Femur (tissue), 1 donor: ENCODE measurements at regions not wholly inside any gene's neighbourhood (a gene's known extent, or its start where the extent isn't known, plus 50 kb on each side); places are given as distances from the start of the nearest gene placed in this dataset.

ENCODE experiments used
- DNase-seq: peaks from one replicate; pipeline ENCODE4 v3.0.0-alpha.2; 2017

GRCh38 chr3:124559846-124560574, 170.2 kb upstream of the UMPS start:
- peak; percentile 77 for DNase-seq

DNA sequence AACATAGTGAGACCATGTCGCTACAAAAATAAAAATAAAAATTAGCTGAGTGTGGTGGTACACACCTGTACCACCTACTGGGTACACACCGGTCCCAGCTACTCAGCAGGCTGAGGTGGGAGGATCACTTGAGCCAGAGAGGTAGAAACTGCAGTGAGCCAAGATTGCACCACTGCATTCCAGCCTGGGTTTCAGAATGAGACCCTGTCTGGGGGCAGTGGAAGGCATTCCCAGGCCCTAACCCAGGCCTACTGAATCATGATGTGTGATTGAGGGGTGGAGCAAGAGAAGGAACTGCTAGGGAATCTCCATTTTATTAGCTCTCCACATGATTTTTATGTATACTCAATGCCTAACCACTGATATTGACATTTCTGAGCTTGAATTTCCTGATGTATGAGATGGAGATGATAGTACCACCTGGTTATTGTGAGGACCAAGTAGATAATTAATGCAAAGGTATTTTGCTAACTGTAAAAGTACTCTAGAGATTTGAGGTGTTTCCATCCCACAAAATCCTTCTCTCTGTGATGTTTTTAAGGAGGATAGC, 169.5 kb upstream of the UMPS start:
- DNase-seq = no peak

DNA sequence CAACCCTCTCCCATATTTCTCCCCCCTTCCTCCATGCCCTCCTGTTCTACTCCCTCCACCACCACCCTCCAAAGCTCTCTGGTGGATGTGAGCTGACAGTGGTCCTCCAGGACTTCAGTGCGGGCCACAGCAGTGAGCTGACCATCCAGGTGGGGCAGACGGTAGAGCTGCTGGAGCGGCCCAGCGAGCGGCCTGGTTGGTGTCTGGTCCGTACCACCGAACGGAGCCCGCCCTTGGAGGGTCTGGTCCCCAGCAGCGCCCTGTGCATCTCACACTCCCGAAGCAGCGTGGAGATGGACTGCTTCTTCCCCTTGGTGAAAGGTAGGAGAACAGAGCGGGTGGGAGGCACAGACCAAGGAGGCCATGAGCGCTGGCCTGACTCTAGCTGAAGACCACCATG, 167.5 kb upstream of the UMPS start:
- DNase-seq = no peak

- DNase-seq = no peak
These were observed 166.9 kb upstream of the UMPS start for GRCh38 chr3:124563376-124563775.

DNA sequence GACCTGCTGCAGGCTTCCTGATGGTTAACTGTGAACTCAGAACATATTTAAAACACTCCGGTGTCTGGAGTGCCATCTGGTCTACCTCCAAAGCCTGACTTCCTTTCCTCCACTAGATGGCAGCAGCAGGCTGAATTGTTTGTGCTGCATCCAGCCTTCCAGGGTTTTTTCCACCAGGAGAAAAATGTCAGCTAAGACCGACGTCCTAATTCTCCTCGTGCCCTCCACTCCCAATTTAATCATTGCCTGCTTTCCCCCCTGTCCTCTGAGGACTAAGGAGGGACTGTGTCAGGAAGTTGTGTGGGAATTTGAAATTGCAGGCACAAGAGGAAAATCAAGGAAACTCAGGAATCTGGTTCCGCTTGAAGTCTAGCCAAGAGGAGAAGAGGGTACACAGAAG, 165.2 kb upstream of the UMPS start:
- DNase-seq = peak; percentile 86

- DNase-seq = no peak
These were observed 164.7 kb upstream of the UMPS start for GRCh38 chr3:124565551-124565950.

- no peak for DNase-seq
These were observed 163.6 kb upstream of the UMPS start for GRCh38 chr3:124566701-124567100.

GRCh38 chr3:124567179-124567578, 163.1 kb upstream of the UMPS start:
- DNase-seq = no peak

GRCh38 chr3:124569761-124570160, 160.5 kb upstream of the UMPS start:
- DNase-seq = no peak

DNA sequence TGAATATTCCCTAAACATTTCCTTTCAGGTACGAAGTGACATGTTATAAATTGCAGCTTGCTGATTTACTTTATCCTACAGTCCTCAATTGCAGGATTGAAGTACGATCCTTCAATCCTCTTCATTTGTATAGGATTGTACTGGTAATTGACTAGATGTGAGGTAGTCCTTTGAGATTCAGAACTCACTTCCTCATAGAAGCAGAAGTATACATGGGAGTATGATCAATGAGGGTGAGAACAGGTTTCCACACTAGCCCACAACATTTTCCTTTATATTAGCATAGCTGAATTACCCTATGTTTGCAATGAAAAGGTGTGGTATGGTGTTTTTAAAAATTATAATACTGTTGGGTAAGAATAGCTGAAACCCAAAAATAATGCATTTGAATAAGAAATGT, 160.0 kb upstream of the UMPS start:
- no peak for DNase-seq

- DNase-seq = no peak
These were observed 157.3 kb upstream of the UMPS start for GRCh38 chr3:124572851-124573405.

GRCh38 chr3:124574012-124574411, 156.2 kb upstream of the UMPS start:
- DNase-seq = no peak

DNA sequence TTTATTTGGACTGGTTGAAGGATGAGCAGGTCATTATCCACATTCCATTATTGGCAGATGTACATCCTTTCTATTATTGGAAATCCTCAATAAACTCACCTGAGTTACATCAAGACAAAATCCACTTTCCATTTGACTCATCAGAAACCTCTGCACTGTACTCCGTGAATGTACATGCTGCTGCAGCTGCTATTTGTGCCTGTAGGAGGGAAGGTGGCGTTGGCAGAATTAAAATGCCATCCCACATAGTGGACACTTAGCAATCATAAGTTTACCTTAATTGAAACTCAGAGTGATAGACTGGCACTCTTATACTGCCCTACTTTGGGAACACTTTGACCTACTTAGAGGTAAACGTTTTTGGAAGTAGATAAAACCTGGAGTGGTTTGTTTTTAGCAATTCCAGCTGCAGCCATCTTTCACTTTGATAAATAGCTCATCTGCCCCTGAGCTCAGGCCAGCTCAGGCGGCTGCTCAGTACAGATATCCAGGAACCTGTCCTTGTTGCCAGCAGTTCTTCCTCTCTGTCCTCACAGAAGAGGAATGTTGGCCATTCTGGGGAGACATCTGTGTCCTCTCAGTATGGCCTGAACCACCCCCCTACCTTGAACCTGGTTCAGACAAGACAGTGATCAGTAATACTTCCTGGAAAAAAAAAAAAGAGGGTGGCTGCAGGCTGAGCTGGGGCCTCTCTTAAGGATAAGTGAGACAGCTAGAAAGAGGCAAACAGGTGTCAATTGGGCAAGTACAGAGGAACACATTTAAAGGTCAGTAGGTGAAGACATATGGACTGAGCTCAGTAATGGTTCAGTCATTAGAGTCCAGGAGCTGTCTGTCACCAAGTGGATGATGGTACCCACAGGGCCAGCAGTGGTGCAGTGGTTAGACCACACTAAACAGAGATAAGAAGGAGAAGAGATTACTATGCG, 153.4 kb upstream of the UMPS start:
- DNase-seq = no peak

GRCh38 chr3:124577494-124578167, 152.6 kb upstream of the UMPS start:
- no peak for DNase-seq

- no peak for DNase-seq
These were observed 150.6 kb upstream of the UMPS start for GRCh38 chr3:124579641-124580040.

- DNase-seq = no peak
These were observed 148.1 kb upstream of the UMPS start for GRCh38 chr3:124582196-124582595.

DNA sequence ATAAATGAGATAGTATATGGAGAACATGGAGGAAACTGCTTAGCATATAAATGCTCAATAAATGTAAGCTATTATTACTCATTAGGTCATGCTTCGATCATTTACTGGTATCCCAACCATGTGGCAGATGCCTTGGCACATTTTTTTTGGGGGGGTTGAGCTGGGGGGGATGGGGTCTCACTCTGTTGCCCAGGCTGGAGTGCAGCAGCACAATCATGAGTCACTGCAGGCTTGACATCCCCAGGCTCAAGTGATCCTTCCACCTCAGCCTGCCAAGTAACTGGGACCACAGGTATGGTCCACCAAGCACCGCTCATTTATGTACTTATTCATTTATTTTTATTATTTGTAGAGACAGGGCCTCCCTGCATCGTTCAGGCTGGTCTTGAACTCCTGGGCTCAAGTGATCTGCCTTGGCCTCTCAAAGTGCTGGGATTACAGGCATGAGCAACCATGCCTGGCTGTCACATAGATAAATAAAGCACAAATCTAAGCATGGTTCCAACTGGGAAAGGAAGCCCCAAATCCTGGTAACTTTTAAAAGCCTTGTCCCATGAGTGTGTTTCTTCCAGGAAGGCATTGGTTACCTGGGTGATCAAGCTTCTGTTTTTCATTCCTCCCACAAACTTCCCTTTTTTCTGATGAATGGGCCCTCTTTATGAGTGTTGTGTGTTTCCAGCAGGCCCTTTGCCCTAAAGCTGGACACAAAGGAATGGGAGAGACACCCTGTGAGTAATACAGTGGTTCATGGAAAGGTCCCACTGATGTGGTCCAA, 147.4 kb upstream of the UMPS start:
- DNase-seq = no peak

DNA sequence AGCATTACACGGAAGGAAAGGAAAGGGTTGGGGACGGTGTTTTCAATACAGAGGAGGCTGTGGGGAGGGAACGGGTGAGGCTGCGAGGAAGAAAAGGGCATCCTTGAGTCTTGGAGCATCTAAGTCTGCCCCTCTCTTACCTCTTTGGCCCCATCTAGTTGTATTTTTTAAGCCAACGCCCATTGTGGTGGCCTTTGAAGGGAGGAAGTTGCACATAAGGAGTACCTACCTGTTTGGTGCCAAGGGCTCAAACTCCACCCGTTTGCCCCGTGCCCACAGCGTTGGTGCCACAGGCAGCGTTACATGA, 146.1 kb upstream of the UMPS start:
- DNase-seq = no peak

GRCh38 chr3:124584552-124585391, 145.5 kb upstream of the UMPS start:
- DNase-seq = peak; percentile 81

DNA sequence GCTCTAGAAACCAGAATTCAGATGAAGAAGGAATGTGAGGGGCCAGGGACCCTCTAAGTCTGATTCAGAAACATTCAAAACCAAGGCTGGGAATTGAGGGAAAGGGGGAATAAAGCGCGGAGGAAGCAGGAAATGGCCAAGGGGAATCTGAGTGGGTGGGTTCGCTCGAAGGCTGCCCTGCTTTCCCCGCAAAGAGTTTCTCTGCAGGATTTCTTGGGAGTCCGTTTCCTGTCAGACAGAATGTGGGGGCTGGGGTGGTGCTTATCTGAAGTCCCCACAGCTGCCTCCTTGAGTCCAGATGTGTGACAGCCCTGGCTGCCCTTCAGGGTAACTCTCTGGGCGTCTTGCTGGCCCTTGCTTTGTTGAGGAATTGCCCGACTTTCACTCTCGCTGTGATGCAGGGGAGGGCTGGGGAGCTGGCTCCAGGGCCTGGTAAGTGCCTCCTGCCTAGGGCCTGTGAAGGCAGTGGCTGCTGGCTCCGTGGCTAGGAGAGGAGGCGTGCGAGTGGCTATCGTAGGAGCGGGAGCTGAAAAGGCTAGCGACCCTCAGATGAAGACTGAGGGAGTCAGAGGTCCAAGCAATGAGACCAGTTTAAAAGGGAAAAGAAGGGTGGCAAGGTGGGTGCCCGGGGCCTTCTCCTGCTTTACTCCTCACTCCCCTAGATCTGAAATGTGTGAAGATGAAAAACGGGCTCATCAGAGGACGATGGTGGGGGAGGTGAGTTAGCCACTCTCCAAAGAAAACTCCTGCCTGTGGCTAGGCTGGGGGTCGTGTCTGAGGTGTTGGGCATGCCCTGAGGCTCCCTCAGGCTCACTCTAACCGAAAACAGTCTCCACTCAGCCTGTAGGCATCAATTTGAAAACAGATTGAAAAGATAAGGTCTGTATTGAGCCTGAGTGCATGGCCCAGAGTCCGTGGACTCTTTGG, 143.9 kb upstream of the UMPS start:
- no peak for DNase-seq
